DND-41 (cell line): ENCODE measurements at regions not wholly inside any gene's neighbourhood (a gene's known extent, or its start where the extent isn't known, plus 50 kb on each side); places are given as distances from the start of the nearest gene placed in this dataset.

Experiments
- ATAC-seq: fragments of 200-7000 bp; cut with Tn5 transposase; 3 replicates; pipeline ENCODE4 v1.9.1; 2021; ENCODE audit warnings: low read depth; ENCODE audit not compliant: insufficient read depth
- DNase-seq: peaks from one replicate; pipeline ENCODE4 v3.0.0-alpha.2; 2020
- H2AFZ ChIP-seq: 2 replicates; pipeline ENCODE4 v1.6.0; 2012; ENCODE audit warnings: low read depth, low read length
- H3K27ac ChIP-seq: 2 replicates; pipeline ENCODE4 v1.5.1; 2012; ENCODE audit warnings: low read length, inconsistent platforms
- H3K27me3 ChIP-seq: fragments of 200-600 bp; sonication (generic); 2 replicates; pipeline ENCODE4 v1.6.0; 2012; ENCODE audit warnings: low read length, mild to moderate bottlenecking, inconsistent platforms; ENCODE audit not compliant: insufficient read depth, poor library complexity
- H3K36me3 ChIP-seq: 2 replicates; pipeline ENCODE4 v1.5.1; 2012; ENCODE audit warnings: low read length, inconsistent platforms; ENCODE audit not compliant: insufficient read depth
- H3K4me1 ChIP-seq: 2 replicates; pipeline ENCODE4 v1.5.1; 2012; ENCODE audit warnings: mild to moderate bottlenecking, low read length; ENCODE audit not compliant: insufficient read depth
- H3K4me2 ChIP-seq: 2 replicates; pipeline ENCODE4 v1.6.0; 2012; ENCODE audit warnings: mild to moderate bottlenecking, moderate library complexity, low read length, inconsistent platforms; ENCODE audit not compliant: insufficient read depth
- H3K4me3 ChIP-seq, 2 experiments: fragments of 200-600 bp in 1 of 2; shearing (Covaris generic) in 1 of 2; 2 replicates each; pipeline ENCODE4 v1.5.1; 2012 to 2016; ENCODE audit warnings: inconsistent platforms in 2 of 2, low read length in 2 of 2, mild to moderate bottlenecking in 2 of 2, low read depth in 1 of 2, moderate library complexity in 1 of 2
- H3K79me2 ChIP-seq: 2 replicates; pipeline ENCODE4 v1.6.0; 2012; ENCODE audit warnings: low read length, inconsistent platforms; ENCODE audit not compliant: insufficient read depth
- H3K9ac ChIP-seq: 2 replicates; pipeline ENCODE4 v1.6.0; 2012; ENCODE audit warnings: low read depth, mild to moderate bottlenecking, inconsistent platforms, low read length, moderate library complexity
- H3K9me3 ChIP-seq: 2 replicates; pipeline ENCODE4 v1.5.1; 2012; ENCODE audit warnings: low read length, moderate library complexity, mild to moderate bottlenecking, inconsistent platforms; ENCODE audit not compliant: insufficient read depth, severe bottlenecking
- H4K20me1 ChIP-seq: 2 replicates; pipeline ENCODE4 v1.6.0; 2012; ENCODE audit warnings: low read length; ENCODE audit not compliant: insufficient read depth
- EZH2 ChIP-seq: IDR thresholded peaks from 3 replicates; pipeline ENCODE4 v1.6.1; 2012; ENCODE audit warnings: borderline replicate concordance, low read depth, mild to moderate bottlenecking, moderate library complexity, low read length, inconsistent platforms; ENCODE audit not compliant: severe bottlenecking
- TF ChIP-seq, protein P1 (sequence below): IDR thresholded peaks from 2 replicates; pipeline ENCODE4 v1.5.1; 2012; ENCODE audit warnings: borderline replicate concordance, low read length, moderate library complexity, mild to moderate bottlenecking; ENCODE audit not compliant: poor library complexity, severe bottlenecking; ENCODE audit errors: extremely low read depth

DNA sequence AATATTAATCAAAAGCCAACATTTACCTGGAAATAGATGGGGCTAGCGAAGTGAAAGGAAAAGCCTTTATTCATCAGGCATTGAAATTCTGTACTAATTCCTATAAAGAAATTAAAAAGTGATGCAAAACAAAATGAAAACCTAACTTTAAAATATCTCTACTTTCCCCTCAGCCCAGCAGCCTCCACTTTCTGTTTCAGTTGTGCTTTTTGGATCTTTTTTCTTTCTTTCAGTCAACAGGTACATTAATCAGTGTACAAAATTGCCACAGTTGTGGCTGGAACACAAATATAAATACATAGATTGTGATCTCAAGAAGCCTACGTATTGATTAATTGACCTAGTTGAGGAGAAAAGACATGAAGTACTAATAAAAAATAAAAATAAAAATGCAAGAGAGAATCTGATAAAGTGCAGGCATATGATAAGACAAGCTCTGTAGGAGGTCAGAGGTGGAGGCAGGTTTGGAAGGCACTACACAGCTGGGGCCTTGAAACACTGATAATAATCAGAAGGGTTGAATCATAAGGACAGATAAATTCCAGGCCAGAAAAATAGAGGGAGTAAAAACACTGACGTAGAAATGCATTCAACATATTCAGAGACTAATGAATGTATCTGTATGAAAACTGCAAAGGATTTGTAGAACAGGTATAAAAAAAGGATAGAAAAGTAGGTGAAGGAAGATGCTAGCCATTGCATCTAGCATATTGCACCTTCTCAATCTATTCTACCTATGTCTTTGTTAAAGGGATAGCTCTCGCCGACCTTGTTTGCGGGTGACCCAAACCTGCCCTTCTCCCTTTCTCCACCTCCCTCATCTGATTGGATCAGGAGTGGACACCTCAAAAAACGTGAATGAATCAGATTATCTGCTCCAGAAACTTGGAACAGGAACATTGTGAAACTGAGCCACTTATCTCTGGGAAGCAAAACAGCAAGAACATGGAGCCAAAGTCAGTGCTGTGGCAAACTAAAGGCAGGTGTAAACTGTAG is 607.8 kb upstream of the ADGRL2 start:
- Histone ChIP-seq H2AFZ (no peak overlapping the region), H3K9me3 (no peaks in the 10 kb centered on the region)

DNA sequence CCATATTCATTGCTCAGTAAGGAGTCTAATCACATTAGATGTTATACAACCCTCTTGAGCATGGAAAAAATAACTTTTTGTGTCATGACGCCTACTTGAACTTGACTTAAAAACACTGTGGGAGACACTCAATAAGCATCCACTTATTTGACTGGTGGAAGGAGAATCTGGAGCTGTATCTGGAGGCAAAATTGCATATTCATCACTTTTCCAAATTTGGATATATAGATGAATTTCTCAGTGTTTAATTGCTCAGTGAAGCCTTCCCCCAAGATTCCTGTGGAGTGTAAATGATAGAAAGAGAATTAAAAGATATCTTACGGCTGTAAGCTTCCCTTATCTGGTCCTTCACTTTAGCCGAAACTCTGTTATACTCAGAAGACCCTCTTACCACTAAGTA is 610.7 kb upstream of the ADGRL2 start:
- TF ChIP-seq, protein P1, sequence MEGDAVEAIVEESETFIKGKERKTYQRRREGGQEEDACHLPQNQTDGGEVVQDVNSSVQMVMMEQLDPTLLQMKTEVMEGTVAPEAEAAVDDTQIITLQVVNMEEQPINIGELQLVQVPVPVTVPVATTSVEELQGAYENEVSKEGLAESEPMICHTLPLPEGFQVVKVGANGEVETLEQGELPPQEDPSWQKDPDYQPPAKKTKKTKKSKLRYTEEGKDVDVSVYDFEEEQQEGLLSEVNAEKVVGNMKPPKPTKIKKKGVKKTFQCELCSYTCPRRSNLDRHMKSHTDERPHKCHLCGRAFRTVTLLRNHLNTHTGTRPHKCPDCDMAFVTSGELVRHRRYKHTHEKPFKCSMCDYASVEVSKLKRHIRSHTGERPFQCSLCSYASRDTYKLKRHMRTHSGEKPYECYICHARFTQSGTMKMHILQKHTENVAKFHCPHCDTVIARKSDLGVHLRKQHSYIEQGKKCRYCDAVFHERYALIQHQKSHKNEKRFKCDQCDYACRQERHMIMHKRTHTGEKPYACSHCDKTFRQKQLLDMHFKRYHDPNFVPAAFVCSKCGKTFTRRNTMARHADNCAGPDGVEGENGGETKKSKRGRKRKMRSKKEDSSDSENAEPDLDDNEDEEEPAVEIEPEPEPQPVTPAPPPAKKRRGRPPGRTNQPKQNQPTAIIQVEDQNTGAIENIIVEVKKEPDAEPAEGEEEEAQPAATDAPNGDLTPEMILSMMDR, result no peak
- no peak for TF ChIP-seq EZH2

More for the DNA sequence above, 607.8 kb upstream of the ADGRL2 start:
- H3K27ac ChIP-seq, result no peak overlapping the region
- ATAC-seq (no peak), DNase-seq (no peak)
- no peaks in the 10 kb centered on the region for H3K27me3 ChIP-seq
- TF ChIP-seq, protein P1, result no peak
- no peak for TF ChIP-seq EZH2
- H3K4me3 ChIP-seq, result no peak overlapping the region
- no peaks in the 10 kb centered on the region for H4K20me1 ChIP-seq
- H3K4me2 ChIP-seq, result no peak overlapping the region
- no peaks in the 10 kb centered on the region for H3K36me3 ChIP-seq
- no peaks in the 10 kb centered on the region for H3K4me1 ChIP-seq
- no peak overlapping the region for H3K9ac ChIP-seq
- H3K79me2 ChIP-seq, result no peaks in the 10 kb centered on the region

DNA sequence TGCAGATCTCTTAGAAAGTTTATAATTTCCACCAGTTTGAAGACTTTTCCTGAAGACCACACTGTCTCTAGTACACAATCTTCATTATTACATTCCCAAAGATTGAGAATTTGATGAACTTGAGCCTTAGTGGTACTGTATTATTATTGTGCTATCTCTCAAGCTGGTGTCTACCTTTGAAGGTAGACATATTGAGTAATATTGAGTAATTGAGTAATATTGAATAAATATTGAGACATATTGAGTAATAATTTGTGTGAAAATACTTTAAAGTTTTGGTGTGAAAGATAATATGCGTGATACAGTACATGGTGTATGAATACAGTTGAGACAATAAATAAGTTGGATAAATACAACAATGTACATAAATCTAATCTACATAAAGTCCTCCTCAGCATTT is 613.1 kb upstream of the ADGRL2 start:
- Histone ChIP-seq H3K4me3 (no peak overlapping the region), H3K79me2 (no peaks in the 10 kb centered on the region), H4K20me1 (no peaks in the 10 kb centered on the region), H3K27ac (no peak overlapping the region), H3K4me2 (no peak overlapping the region), H3K9ac (no peak overlapping the region), H3K9me3 (no peaks in the 10 kb centered on the region), H3K4me1 (no peaks in the 10 kb centered on the region), H3K27me3 (no peaks in the 10 kb centered on the region), H2AFZ (no peak overlapping the region), H3K36me3 (no peaks in the 10 kb centered on the region)
- TF ChIP-seq EZH2, result no peak
- TF ChIP-seq, protein P1, result no peak
- DNase-seq, result no peak
- no peak for ATAC-seq

More for the DNA sequence above, 610.7 kb upstream of the ADGRL2 start:
- Histone ChIP-seq H3K9me3 (no peaks in the 10 kb centered on the region), H3K9ac (no peak overlapping the region), H3K27ac (no peak overlapping the region), H3K27me3 (no peaks in the 10 kb centered on the region), H3K4me3 (no peak overlapping the region), H3K79me2 (no peaks in the 10 kb centered on the region), H3K4me1 (no peaks in the 10 kb centered on the region), H2AFZ (no peak overlapping the region), H4K20me1 (no peaks in the 10 kb centered on the region), H3K36me3 (no peaks in the 10 kb centered on the region), H3K4me2 (no peak overlapping the region)
- no peak for DNase-seq
- no peak for ATAC-seq
